ENCODE measurements at regions not wholly inside any gene's neighbourhood (a gene's known extent, or its start where the extent isn't known, plus 50 kb on each side); places are given as distances from the start of the nearest gene placed in this dataset.
"Not testable (repeated sequence)": the region's sequence is repeated elsewhere in the genome, so short reads cannot be mapped to it uniquely, and the experiment has no call there.

DNA sequence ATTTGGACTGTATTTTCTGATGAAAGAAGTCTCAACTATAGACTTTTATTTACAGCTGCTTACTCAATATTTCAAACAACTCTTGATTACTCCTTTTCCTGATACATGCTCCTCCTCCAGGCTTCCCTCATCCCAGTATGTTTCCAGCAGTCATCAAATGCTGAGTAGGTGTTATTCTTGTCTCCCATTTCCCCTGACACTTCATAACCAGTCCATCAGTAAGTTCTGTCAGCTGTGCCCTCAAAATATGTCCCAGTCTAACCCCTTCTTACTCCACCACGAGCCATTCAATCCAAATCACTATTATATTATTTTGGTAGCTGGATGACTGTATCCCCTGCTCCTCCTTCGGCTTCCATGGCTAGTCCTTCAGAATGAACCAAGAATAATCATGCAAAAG lies 189.1 kb upstream of the DTNA start:
- TF ChIP-seq, protein P1, sequence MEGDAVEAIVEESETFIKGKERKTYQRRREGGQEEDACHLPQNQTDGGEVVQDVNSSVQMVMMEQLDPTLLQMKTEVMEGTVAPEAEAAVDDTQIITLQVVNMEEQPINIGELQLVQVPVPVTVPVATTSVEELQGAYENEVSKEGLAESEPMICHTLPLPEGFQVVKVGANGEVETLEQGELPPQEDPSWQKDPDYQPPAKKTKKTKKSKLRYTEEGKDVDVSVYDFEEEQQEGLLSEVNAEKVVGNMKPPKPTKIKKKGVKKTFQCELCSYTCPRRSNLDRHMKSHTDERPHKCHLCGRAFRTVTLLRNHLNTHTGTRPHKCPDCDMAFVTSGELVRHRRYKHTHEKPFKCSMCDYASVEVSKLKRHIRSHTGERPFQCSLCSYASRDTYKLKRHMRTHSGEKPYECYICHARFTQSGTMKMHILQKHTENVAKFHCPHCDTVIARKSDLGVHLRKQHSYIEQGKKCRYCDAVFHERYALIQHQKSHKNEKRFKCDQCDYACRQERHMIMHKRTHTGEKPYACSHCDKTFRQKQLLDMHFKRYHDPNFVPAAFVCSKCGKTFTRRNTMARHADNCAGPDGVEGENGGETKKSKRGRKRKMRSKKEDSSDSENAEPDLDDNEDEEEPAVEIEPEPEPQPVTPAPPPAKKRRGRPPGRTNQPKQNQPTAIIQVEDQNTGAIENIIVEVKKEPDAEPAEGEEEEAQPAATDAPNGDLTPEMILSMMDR (IDR thresholded peaks at IDR 0.05), result no peak
- H3K27ac ChIP-seq, result no peak overlapping the region
- DNase-seq (ENCODE audit: low spot score), result no peak
- no peak overlapping the region for H3K4me3 ChIP-seq

DNA sequence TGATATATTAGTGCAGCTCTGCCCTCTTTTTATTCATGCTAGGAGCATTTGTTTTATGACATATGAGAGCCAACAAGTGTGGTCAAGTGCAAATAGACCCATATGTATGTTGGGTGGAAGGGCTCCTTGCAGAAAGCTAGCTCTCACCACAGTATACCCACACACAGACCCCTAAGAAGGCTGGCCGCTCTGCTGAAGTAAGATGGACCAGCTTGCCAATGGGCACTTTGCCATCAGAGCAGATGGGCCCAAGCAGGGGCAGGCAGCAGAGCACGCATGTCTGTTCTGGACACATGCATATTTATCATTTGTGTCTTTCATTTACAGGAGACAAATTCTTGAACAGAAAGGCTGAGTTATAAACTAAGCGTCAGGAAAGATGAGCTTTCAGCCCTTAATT lies 187.5 kb upstream of the DTNA start:
- H3K27ac ChIP-seq, result no peak overlapping the region
- no peak for DNase-seq (ENCODE audit: low spot score)
- TF ChIP-seq, protein P1 (IDR thresholded peaks at IDR 0.05), result no peak
- H3K4me3 ChIP-seq, result no peak overlapping the region

DNA sequence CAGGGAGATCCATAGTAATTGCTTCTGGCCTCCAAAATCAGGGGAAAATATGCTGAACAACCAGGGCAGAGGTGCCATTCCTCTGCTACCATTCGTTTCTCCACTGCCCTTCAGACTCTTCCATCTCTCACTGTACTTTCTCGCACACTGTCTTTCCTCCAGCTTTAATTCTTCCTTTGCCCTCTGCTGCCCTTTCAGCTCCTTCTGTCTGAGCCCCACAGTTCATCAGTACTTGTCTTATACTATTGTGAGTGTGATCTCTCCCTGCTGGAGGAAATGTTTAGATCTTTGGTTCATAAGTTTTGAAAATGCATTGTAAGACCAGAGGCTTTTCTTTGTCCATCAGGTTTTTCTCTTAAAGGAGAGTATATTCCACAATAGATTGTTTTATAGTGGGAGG lies 184.9 kb upstream of the DTNA start:
- no peak overlapping the region for H3K4me3 ChIP-seq
- DNase-seq (ENCODE audit: low spot score), result no peak
- H3K27ac ChIP-seq, result no peak overlapping the region
- TF ChIP-seq, protein P1 (IDR thresholded peaks at IDR 0.05), result no peak

DNA sequence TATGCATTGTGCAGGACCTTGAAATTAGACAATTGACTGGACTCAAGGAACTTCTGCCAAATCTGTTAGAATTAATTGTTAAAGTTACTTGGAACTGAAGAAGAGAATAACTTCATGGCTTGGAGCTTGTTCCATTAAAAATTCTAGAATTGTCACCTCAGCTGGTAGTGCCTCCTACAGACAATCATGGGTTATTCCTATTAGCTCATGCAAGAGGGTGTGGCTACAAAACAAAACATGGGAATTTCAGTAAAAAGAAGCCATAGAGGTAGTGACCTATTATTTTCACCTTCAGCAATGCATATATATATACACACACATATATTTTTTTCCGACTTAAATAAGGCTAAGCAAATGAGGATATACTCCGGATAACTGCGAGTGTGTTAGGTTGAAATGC lies 181.9 kb upstream of the DTNA start:
- TF ChIP-seq, protein P1 (IDR thresholded peaks at IDR 0.05), result no peak
- no peak for DNase-seq (ENCODE audit: low spot score)
- H3K27ac ChIP-seq, result no peak overlapping the region
- no peak overlapping the region for H3K4me3 ChIP-seq

DNA sequence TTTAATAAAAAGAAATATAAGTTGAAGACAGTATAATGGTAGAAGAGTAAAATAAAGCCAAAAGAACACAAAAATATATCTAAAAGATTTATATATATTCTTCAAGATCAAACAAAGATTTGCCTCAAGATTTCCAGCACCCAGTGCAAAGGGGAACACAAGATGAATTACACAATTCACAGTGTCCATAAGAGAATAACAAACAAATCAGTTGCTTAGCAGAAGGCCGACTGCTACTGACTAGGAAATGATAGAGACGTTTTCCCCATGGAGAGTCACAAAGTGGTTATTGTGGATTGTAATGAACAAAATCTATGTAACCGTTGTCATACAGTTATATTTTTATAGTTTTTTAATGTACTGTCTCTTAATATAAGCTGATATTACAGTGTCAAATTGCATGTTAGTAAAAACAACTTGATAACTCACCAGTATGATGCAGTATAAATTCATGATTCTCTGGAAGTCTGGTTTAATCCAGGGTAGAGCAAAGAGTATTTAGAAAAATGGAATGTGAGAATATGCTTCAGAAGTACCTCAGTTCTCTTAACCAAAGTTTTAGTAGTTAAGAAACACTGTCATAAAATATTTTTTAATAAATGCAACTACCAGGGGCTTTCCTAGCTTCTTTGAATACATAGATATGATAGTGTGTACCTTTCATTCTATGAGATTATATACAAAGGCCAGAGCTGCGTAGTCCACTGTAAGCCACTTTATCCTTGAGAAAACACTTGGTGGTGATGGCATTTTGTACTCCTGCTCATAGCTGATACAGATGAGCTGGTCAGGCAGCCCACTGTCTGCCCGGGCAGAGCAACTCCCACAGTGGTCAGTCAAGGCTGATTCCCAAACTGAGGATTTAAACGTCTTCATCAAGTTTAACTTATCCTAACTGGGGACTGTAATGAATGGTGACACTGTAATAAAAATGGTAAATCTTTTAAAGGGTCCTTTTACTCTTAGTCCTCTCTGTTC lies 180.5 kb upstream of the DTNA start:
- Histone ChIP-seq H3K27ac (no peak overlapping the region), H3K4me3 (no peak overlapping the region)
- no peak for DNase-seq (ENCODE audit: low spot score)
- TF ChIP-seq, protein P1 (IDR thresholded peaks at IDR 0.05), result no peak

DNA sequence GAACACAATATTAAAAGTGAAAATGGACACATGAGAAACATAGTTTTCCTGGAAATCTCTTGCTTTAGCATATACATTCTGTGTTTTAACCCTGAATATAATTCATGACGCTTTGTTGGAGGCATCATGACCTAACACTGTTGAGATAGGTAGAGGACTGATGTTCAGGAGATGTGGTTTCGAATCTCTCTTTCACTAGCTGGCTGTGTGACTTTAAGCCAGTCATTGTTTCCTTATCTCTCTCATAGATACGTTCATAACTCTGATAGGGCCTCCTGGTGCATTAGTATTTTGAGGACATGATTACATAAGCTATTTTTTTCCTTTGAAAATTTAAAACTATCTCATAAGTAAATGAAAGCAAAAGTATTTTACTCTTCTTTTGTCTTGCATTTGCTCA lies 179.0 kb upstream of the DTNA start:
- TF ChIP-seq, protein P1 (IDR thresholded peaks at IDR 0.05), result no peak
- H3K4me3 ChIP-seq, result no peak overlapping the region
- no peak for DNase-seq (ENCODE audit: low spot score)
- no peak overlapping the region for H3K27ac ChIP-seq

DNA sequence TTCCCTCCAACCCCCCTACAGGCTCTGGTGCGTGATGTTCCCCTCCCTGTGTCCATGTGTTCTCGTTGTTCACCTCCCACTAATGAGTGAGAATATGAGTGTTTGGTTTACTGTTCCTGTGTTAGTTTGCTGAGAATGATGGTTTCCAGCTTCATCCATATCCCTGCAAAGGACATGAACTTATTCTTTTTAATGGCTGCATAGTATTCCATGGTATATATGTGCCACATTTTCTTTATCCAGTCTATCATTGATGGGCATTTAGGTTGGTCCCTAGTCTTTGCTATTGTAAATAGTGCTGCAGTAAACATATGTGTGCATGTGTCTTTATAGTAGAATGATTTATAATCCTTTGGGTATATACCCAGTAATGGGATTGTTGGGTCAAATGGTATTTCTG lies 175.5 kb upstream of the DTNA start:
- not testable (repeated sequence) for H3K4me3 ChIP-seq; H3K27ac ChIP-seq; DNase-seq (ENCODE audit: low spot score)

Data from coronary artery (tissue), 2 donors.